B cell (primary cell): ENCODE measurements at regions not wholly inside any gene's neighbourhood (a gene's known extent, or its start where the extent isn't known, plus 50 kb on each side); places are given as distances from the start of the nearest gene placed in this dataset.

ENCODE experiments used
- EZH2 ChIP-seq: IDR thresholded peaks from 2 replicates; pipeline ENCODE4 v1.6.1; 2012; ENCODE audit warnings: borderline replicate concordance, low read depth, mild to moderate bottlenecking, moderate library complexity, low read length; ENCODE audit not compliant: insufficient read depth, poor library complexity, severe bottlenecking
- TF ChIP-seq, protein P1 (sequence below): fragments of 200-600 bp; IDR thresholded peaks from one replicate; pipeline ENCODE4 v1.8.0; 2022; ENCODE audit warnings: antibody characterized with exemption, mild to moderate bottlenecking

DNA sequence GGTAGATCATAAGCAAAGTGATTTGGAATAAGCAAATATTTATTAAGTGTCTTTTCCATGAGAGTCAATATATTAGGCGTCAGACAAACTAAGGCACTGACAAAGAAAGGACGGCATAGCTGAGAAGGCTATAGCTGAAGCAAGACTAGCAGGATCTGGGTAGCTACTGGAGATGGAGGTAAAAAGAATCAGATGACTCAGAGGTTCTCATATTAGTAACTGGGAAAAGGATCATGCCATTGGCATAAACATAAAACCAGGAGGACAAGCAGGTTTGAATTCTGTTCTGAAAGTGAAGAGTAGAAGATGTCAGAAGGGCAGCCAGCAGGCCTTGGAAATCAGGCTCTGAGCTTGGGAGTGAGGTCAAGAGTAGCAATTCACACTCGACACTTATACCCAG lies 531.9 kb downstream of the PTPRC start:
- TF ChIP-seq, protein P1, sequence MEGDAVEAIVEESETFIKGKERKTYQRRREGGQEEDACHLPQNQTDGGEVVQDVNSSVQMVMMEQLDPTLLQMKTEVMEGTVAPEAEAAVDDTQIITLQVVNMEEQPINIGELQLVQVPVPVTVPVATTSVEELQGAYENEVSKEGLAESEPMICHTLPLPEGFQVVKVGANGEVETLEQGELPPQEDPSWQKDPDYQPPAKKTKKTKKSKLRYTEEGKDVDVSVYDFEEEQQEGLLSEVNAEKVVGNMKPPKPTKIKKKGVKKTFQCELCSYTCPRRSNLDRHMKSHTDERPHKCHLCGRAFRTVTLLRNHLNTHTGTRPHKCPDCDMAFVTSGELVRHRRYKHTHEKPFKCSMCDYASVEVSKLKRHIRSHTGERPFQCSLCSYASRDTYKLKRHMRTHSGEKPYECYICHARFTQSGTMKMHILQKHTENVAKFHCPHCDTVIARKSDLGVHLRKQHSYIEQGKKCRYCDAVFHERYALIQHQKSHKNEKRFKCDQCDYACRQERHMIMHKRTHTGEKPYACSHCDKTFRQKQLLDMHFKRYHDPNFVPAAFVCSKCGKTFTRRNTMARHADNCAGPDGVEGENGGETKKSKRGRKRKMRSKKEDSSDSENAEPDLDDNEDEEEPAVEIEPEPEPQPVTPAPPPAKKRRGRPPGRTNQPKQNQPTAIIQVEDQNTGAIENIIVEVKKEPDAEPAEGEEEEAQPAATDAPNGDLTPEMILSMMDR = no peak
- TF ChIP-seq EZH2 = no peak
